GM04504 (cell line): ENCODE measurements at regions not wholly inside any gene's neighbourhood (a gene's known extent, or its start where the extent isn't known, plus 50 kb on each side); places are given as distances from the start of the nearest gene placed in this dataset.
"Not testable (repeated sequence)": the region's sequence is repeated elsewhere in the genome, so short reads cannot be mapped to it uniquely, and the experiment has no call there.

Experiments used
- DNase-seq: peaks from one replicate; pipeline ENCODE4 v3.0.0-alpha.2; 2012; ENCODE audit warnings: low read depth

DNA sequence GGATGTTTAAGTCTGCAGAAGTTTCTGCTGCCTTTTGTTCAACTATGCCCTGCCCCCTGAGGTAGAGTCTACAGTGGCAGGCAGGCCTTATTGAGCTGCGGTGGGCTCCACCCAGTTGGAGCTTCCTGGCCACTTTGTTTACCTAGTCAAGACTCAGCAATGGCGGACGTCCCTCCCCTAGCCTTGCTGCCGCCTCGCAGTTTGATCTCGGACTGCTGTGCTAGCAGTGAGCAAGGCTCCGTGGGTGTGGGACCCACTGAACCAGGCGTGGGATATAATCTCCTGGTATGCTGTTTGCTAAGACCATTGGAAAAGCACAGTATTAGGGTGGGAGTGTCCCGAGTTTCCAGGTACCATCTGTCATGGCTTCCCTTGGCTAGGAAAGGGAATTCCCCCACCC is 79.4 kb upstream of the RPS6KA6 start:
- not testable (repeated sequence) for DNase-seq

DNA sequence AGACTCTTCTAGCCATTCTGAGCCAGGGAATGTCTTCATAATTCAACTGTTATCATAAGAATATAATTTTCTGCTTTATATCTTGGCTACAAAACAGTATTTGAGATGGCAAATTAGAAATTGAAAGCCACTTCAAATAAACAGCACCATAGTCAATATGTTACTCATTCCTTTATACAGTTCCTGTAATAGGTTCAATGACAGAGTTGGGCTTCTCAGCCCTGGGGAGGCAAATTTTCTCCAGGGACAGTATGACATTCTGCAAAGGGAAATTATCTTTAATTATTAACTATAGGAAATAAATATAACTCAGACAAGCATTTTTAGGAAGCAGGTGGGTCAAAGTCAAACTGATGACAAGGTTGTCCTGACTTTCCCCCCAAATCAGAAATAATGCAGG is 71.9 kb upstream of the RPS6KA6 start:
- no peak for DNase-seq

DNA sequence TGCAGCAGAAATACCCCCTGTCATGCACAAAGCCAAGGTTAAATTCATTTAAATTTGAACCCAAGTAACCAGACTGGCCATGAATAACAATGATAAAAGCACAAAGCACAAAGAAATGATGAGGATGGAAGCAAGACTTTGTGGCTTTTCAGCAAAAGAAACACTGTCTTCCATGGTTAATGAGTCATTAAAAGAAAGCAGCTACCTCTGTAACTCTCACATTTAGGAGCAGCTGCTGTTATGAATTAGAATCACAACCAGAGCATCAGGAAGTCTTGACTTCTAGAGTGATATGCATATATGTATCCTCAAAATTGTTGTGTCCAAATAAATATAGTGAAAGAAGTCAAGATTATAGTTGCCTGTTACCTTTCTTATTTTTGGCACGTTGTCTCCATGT is 70.7 kb upstream of the RPS6KA6 start:
- DNase-seq: no peak

DNA sequence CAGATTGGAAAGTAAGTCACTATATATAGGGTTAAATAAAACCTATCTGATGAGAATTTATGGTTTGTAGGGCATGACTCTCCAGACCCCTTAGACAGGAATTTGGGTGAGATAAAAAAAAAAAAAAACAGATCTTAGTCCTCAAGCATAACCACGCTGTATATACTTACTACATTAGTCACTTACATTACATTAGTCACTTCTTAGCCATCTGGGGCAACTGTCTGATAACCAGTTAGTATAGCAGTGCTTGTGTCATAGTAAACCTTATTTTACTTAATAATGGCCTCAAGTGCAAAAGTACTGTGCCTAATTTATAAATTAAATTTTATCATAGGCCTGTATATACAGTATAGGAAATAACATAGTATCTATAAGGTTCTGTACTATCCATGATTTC is 60.2 kb upstream of the RPS6KA6 start:
- DNase-seq: peak; percentile 5

DNA sequence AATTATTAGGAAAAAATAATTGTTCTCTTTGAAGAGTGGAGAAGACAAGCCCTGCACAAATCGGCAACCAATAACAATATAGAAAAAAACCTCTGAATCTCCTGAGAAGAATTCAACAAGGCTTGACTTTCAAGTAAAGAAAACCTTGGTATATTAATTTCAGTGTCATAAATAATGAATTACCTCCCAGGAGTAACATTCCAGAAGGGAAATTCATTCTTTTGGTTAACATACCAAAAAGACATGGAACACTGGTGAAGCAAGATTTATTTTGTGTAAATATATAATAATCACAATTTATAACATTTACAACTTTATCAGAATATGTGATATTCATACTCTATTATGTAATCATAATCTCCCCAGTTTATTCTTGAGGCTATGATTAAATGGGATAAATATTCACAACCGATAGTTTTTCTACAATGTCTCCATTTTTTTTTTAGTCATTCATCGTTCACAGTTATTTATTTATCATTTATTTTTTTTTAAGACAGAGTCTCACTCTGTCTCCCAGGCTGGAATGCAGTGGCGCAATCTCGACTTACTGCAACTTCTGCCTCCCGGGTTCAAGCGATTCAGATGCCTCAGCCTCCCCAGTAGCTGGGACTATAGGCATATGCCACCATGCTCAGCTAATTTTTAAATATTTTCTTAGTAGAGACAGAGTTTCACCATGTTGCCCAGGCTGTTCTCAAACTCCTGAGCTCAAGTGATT is 53.0 kb upstream of the RPS6KA6 start:
- DNase-seq: no peak
